Upper lobe of left lung (tissue), 4 donors: ENCODE measurements at regions not wholly inside any gene's neighbourhood (a gene's known extent, or its start where the extent isn't known, plus 50 kb on each side); places are given as distances from the start of the nearest gene placed in this dataset.

Experiments used
- POLR2A ChIP-seq, 4 donors: fragments of 450-650 bp; IDR thresholded peaks; one replicate each; pipeline ENCODE4 v1.5.1; 2016 to 2017; ENCODE audit warnings: antibody characterized with exemption in 4 of 4, mild to moderate bottlenecking in 2 of 4
- TF ChIP-seq, protein P1 (sequence below), 6 experiments: fragments of 450-650 bp in 4 of 6; fragments of 200-600 bp in 2 of 6; sonication (generic) in 2 of 6; IDR thresholded peaks; one replicate each; pipeline ENCODE4 v1.5.1; 2016 to 2019; ENCODE audit warnings: antibody characterized with exemption in 6 of 6

DNA sequence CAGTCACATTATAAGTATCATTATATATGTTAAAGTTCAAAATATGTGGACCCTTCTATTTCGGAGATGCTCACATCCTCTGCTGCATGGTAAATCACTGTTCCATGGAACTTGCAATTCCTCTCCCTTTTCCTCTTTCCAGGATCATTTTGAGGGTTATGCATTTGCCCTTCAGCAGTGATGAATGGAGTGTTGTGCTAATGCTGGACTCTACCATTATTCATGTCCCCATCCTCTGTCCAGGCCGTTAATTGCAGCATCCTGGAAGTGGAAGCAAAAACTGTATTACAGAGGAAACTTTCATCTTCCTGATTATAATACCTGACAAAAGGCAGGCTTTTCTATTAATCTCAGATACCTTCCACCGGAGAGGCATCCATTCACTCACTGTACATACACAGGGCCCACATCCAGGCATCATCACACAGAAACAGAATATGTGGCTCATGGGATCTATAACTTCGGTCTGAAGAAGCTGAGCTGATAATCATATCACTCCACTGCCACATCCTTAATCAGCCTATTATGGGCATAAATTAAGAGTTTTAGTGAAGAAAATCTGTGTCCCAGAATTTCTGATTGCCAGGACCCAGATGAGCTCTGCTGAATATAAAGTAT, 65.0 kb upstream of the ACO1 start:
- TF ChIP-seq, protein P1, sequence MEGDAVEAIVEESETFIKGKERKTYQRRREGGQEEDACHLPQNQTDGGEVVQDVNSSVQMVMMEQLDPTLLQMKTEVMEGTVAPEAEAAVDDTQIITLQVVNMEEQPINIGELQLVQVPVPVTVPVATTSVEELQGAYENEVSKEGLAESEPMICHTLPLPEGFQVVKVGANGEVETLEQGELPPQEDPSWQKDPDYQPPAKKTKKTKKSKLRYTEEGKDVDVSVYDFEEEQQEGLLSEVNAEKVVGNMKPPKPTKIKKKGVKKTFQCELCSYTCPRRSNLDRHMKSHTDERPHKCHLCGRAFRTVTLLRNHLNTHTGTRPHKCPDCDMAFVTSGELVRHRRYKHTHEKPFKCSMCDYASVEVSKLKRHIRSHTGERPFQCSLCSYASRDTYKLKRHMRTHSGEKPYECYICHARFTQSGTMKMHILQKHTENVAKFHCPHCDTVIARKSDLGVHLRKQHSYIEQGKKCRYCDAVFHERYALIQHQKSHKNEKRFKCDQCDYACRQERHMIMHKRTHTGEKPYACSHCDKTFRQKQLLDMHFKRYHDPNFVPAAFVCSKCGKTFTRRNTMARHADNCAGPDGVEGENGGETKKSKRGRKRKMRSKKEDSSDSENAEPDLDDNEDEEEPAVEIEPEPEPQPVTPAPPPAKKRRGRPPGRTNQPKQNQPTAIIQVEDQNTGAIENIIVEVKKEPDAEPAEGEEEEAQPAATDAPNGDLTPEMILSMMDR (IDR thresholded peaks at IDR 0.05), result no peak
- no peak for TF ChIP-seq POLR2A (IDR thresholded peaks at IDR 0.05)
